Progenitor cell of endocrine pancreas (in vitro differentiated cells): ENCODE measurements at regions not wholly inside any gene's neighbourhood (a gene's known extent, or its start where the extent isn't known, plus 50 kb on each side); places are given as distances from the start of the nearest gene placed in this dataset.

ENCODE experiments used
- DNase-seq: peaks from one replicate; pipeline ENCODE4 v3.0.0; 2021; ENCODE audit warnings: low spot score; ENCODE audit not compliant: unreplicated experiment
- H3K27ac Mint-ChIP-seq: 2 replicates; pipeline ENCODE4 v1.8.0; 2021; ENCODE audit warnings: mild to moderate bottlenecking, moderate library complexity, mixed read lengths
- H3K27me3 Mint-ChIP-seq: 2 replicates; pipeline ENCODE4 v1.8.0; 2021; ENCODE audit warnings: mixed read lengths
- H3K36me3 Mint-ChIP-seq: 2 replicates; pipeline ENCODE4 v1.8.0; 2022; ENCODE audit warnings: mixed read lengths; ENCODE audit not compliant: insufficient read depth
- H3K4me1 Mint-ChIP-seq: 2 replicates; pipeline ENCODE4 v1.8.0; 2021; ENCODE audit warnings: low read depth, mixed read lengths
- H3K4me3 Mint-ChIP-seq: 2 replicates; pipeline ENCODE4 v1.8.0; 2021; ENCODE audit warnings: low read depth, mild to moderate bottlenecking, moderate library complexity, mixed read lengths
- H3K9me3 Mint-ChIP-seq: 2 replicates; pipeline ENCODE4 v1.8.0; 2021; ENCODE audit warnings: low read depth, mixed read lengths
- TF ChIP-seq, protein P1 (sequence below): fragments of 200-600 bp; sonication (generic); IDR thresholded peaks from one replicate; pipeline ENCODE4 v1.5.0; 2021; ENCODE audit warnings: antibody characterized with exemption, mild to moderate bottlenecking; ENCODE audit not compliant: unreplicated experiment

DNA sequence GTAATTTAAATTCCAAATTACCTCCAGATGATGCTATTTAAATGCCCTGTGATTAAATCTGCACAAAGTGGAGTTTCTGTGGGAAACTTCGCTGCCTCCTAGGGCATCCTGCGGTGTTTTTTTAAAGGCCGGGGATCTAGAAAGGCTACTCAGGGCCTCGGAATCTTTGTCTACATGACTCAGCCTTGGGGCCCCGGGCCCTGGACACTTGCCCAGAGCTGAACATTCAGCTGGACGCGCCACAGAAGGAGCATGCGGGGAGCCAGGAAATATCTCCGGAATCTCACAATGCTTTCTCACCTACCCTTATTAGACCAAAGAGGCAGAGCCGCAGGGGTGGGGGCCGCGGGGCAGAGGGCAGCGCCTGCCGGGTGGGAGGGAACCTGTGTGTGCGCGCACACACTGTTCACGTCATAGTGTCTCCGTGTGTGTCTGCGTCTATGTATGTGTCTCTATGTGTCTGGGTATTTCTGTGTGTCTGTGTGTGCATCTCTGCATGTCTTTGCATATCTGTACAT is 145.5 kb upstream of the TPM1 start:
- Mint-ChIP-seq H3K4me1 (peaks cover 23% of the 10 kb centered on the region), H3K36me3 (no peaks in the 10 kb centered on the region), H3K27ac (peak overlapping the region; percentile 92), H3K4me3 (no peak overlapping the region), H3K27me3 (no peaks in the 10 kb centered on the region), H3K9me3 (no peaks in the 10 kb centered on the region)
- no peak for DNase-seq
- TF ChIP-seq, protein P1, sequence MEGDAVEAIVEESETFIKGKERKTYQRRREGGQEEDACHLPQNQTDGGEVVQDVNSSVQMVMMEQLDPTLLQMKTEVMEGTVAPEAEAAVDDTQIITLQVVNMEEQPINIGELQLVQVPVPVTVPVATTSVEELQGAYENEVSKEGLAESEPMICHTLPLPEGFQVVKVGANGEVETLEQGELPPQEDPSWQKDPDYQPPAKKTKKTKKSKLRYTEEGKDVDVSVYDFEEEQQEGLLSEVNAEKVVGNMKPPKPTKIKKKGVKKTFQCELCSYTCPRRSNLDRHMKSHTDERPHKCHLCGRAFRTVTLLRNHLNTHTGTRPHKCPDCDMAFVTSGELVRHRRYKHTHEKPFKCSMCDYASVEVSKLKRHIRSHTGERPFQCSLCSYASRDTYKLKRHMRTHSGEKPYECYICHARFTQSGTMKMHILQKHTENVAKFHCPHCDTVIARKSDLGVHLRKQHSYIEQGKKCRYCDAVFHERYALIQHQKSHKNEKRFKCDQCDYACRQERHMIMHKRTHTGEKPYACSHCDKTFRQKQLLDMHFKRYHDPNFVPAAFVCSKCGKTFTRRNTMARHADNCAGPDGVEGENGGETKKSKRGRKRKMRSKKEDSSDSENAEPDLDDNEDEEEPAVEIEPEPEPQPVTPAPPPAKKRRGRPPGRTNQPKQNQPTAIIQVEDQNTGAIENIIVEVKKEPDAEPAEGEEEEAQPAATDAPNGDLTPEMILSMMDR, result no peak

DNA sequence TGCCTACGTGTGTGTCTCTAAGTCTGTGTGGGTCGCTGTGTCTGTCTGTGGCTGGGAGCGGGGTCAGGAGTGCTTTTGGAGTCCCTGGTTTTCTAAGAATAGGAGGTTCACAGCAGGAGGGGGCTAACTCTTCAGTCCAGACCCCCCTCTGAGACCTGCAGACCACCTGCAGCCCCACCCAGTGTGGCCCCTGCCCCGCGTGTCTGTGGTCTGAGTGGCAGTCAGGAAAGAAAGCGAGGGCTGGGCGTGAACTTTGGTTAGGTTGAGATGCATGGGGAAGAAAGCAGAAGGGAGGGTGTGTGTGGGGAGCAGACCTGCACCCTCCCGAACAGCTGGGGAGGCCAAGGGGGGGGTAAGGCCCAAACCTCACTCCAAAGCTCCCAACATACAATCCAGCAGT is 144.9 kb upstream of the TPM1 start:
- TF ChIP-seq, protein P1, result no peak
- no peaks in the 10 kb centered on the region for H3K27me3 Mint-ChIP-seq
- H3K27ac Mint-ChIP-seq, result peak overlapping the region; percentile 92
- H3K36me3 Mint-ChIP-seq, result no peaks in the 10 kb centered on the region
- no peak overlapping the region for H3K4me3 Mint-ChIP-seq
- H3K4me1 Mint-ChIP-seq, result peaks cover 23% of the 10 kb centered on the region
- no peaks in the 10 kb centered on the region for H3K9me3 Mint-ChIP-seq
- DNase-seq, result no peak

DNA sequence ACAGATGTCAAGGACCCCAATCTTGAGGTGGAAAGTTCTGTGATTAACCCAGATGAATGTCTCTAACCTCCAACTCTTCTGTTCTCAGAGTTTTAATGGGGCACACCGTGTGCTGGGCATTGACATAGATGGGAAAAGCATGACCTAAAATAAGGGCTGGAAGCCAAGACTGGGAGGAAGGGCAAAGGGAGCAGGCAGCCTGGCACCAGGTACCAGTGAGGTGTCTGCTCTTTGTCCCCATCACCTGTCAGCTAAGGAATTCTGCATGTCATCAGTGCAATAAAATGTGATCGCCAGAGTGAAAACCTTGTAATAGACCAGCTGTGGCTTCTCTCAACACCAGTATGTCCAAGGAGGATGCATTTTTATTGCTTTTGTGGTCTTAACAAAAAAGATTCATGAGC is 143.5 kb upstream of the TPM1 start:
- TF ChIP-seq, protein P1, result no peak
- H3K4me1 Mint-ChIP-seq, result peaks cover 34% of the 10 kb centered on the region
- H3K9me3 Mint-ChIP-seq, result no peaks in the 10 kb centered on the region
- H3K4me3 Mint-ChIP-seq, result no peak overlapping the region
- DNase-seq, result no peak
- no peaks in the 10 kb centered on the region for H3K27me3 Mint-ChIP-seq
- no peak overlapping the region for H3K27ac Mint-ChIP-seq
- no peaks in the 10 kb centered on the region for H3K36me3 Mint-ChIP-seq

DNA sequence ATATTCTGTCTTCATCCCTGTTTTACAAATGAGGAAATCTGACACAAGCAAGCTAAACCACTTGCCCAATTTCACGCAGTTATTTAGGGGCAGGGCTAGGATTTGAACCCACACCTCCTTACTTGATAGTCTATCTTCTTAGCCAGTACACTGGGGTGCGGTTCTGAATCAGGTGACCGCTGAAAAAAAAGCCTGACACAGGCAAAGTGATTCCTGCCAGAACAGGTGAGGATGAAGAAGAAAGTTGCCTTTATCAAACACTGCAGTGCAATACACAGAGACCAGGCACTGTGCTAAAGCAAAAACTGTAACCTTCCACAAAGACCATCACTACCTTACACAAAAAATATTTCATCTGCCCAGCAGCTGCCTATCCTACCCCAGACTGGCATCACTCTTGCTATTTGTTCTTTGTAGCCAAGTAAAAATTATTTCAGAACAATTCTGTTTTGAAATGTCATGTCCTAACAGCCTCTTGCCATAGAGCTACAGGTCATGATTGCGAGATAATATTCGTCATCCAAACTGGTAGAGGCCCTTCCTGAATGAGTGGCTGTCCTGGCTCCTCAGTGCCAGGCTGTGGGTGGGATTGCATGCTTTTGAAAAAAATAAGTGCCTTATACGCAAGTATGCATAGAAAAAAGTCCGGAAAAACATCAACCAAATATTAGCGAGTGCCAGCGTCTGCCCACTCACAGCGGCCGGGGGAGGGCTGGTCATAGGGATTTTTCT is 142.3 kb upstream of the TPM1 start:
- Mint-ChIP-seq H3K4me1 (peaks cover 36% of the 10 kb centered on the region), H3K27me3 (no peaks in the 10 kb centered on the region), H3K4me3 (no peak overlapping the region), H3K9me3 (no peaks in the 10 kb centered on the region), H3K36me3 (no peaks in the 10 kb centered on the region), H3K27ac (no peak overlapping the region)
- no peak for DNase-seq
- TF ChIP-seq, protein P1, result no peak

DNA sequence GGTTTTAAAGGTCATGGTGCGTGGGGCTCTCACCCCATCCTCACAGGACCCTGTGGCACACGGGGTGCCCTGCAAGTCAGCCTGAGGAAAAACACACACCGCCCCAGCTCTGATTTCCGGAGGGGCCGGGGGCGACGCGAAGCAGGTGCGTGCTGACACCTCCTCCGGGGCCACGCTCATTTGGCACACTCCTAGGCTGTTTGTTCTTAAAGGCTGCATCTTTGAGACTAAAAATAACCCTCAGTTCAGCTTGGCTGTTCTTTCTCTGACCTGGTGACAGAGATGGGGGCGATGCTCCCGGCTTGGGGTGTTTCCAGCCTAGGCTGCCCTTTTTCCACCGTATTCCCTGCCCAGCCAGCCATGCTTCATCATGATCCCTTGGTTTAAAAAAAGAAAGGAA is 141.5 kb upstream of the TPM1 start:
- no peaks in the 10 kb centered on the region for H3K36me3 Mint-ChIP-seq
- no peak overlapping the region for H3K27ac Mint-ChIP-seq
- H3K27me3 Mint-ChIP-seq, result no peaks in the 10 kb centered on the region
- no peak overlapping the region for H3K4me3 Mint-ChIP-seq
- peaks cover 32% of the 10 kb centered on the region for H3K4me1 Mint-ChIP-seq
- no peak for DNase-seq
- H3K9me3 Mint-ChIP-seq, result no peaks in the 10 kb centered on the region
- TF ChIP-seq, protein P1, result no peak
